Effector memory CD4-positive, alpha-beta T cell (primary cell): ENCODE measurements at regions not wholly inside any gene's neighbourhood (a gene's known extent, or its start where the extent isn't known, plus 50 kb on each side); places are given as distances from the start of the nearest gene placed in this dataset.

ENCODE experiments used
- DNase-seq, 3 donors: peaks; one replicate each; pipeline ENCODE4 v3.0.0-alpha.2; 2020
- H3K27ac ChIP-seq: 2 replicates; pipeline ENCODE4 v1.7.0; 2013; ENCODE audit warnings: mild to moderate bottlenecking, low read length, moderate library complexity; ENCODE audit not compliant: insufficient read depth, poor library complexity, severe bottlenecking
- H3K27me3 ChIP-seq: replicated peaks from 2 replicates; pipeline ENCODE4 v1.7.0; 2013; ENCODE audit warnings: mild to moderate bottlenecking, low read length; ENCODE audit not compliant: insufficient read depth, control insufficient read depth, poor library complexity, severe bottlenecking
- H3K36me3 ChIP-seq: 2 replicates; pipeline ENCODE4 v1.7.0; 2013; ENCODE audit warnings: mild to moderate bottlenecking, low read length, moderate library complexity; ENCODE audit not compliant: control insufficient read depth, insufficient read depth
- H3K4me1 ChIP-seq: 2 replicates; pipeline ENCODE4 v1.7.0; 2013; ENCODE audit warnings: low read length, mild to moderate bottlenecking; ENCODE audit not compliant: control insufficient read depth, insufficient read depth, poor library complexity, severe bottlenecking
- H3K4me3 ChIP-seq: 2 replicates; pipeline ENCODE4 v1.7.0; 2013; ENCODE audit warnings: low read length, low read depth, mild to moderate bottlenecking; ENCODE audit not compliant: insufficient read depth, poor library complexity, severe bottlenecking
- H3K9me3 ChIP-seq: 2 replicates; pipeline ENCODE4 v1.7.0; 2013; ENCODE audit warnings: mild to moderate bottlenecking, low read length, moderate library complexity; ENCODE audit not compliant: control insufficient read depth

DNA sequence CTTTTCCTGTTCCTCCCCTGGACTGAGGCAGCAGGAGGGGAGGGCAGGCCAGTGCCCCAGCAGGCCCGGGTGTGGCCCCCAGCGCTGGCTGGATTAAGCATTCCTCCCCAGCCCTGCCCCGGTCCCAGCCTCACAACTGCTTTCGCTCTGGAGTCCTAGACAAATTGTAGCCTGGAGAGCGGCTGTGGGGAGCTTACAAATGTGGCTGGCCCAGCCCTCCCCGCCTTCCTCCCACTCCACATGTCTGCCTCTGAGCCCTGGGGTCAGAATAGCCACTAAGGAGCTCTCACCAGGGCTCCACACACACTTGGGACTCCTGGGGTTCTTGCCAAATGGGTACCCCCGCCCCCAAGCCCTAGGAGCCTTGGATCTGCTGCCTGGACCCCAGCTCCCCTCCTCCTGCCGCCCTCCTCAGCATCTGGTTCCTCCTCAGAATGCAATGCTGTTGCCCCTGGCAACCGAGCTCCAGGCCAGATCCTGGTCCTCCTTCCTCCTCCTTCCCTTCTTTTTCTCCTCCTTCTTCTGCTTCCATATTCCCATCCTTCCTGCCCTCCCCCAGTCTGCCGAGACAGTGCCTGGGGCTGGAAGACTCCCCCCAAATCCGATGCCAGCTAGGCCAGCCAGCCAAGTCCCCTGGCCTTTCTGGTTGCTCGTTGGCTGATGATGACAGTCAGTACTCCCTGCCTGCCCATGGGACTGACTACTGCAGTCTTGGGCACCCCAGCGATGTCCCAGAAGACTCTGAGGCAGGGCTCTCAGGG is 91.1 kb downstream of the LINGO1 start:
- no peak overlapping the region for H3K4me3 ChIP-seq
- H3K27ac ChIP-seq, result no peak overlapping the region
- H3K9me3 ChIP-seq, result no peaks in the 10 kb centered on the region
- H3K36me3 ChIP-seq, result no peaks in the 10 kb centered on the region
- DNase-seq, result no peak
- no peaks in the 10 kb centered on the region for H3K27me3 ChIP-seq
- H3K4me1 ChIP-seq, result no peaks in the 10 kb centered on the region

DNA sequence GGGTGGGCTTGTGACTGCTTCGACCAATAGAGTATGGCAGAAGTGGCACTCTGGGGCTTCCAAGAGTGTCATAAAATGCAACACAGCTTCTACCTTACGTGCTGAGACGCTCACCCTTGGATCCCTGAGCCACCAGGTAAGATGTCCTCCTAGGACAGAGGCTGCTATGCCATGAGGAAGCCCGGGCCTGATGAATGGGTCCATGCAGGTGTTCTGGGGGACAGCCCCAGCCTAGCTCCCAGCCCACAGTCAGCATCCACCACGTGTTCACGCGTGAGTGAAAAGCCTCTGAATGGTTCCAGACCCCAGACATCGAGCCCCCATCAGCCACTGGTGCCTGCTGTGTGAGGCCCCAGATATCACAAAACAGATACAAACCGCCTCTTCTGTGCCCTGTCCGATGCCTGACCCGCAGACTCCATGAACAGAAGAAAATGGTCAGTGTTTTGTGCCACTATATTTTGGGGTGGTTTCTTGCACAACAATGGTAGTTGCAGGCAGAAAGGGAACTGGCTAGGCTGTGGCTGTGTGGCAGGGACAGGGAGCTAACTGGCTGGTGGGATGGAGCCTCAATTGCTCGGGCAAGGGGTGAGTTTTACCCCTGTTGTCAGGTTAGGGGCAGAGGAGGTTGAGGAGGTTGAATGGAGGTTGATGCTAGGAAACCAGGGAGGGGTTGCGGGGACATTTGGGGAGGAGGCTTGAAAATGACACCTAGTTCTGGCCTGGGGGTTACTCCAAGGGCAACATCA is 92.2 kb downstream of the LINGO1 start:
- no peaks in the 10 kb centered on the region for H3K36me3 ChIP-seq
- no peak for DNase-seq
- H3K4me3 ChIP-seq, result no peak overlapping the region
- H3K27ac ChIP-seq, result no peak overlapping the region
- no peaks in the 10 kb centered on the region for H3K27me3 ChIP-seq
- no peaks in the 10 kb centered on the region for H3K4me1 ChIP-seq
- H3K9me3 ChIP-seq, result no peaks in the 10 kb centered on the region

DNA sequence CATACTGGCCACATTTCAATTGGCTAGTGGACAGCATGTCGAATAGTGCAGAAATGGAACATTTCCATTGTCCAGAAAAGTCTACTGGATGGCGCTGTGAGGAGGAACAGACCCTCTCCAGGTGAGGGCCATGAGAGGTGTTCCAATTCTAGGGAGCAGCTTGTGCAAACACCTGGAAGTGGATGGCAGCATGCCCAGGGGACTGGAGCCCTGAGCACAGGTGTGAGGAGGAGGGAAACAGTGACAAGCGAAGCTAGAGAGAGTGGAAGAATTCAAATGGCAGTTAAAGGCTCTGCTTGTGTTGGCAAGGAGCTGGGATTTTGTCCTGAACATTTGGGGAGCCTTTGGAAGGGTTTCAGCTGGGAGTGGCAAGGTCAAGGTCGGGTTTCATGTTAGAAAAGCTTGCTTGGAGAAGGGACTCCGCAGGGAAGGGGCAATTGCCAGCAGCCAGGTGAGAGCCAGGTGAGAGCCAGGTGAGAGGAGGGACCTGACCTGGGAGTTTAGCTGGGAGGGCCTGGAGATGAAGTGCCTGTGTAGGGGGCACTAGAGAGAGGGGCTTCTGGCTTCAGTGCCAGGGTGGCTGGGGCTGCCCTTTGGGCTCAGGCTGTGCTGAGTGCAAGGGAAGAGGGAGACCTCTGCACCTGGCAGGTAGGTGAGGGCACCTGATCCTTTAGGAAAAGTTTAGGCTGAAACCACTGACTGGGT is 93.8 kb downstream of the LINGO1 start:
- Histone ChIP-seq H3K4me1 (no peaks in the 10 kb centered on the region), H3K27me3 (no peaks in the 10 kb centered on the region), H3K36me3 (no peaks in the 10 kb centered on the region), H3K9me3 (no peaks in the 10 kb centered on the region), H3K27ac (no peak overlapping the region), H3K4me3 (no peak overlapping the region)
- DNase-seq, result no peak

DNA sequence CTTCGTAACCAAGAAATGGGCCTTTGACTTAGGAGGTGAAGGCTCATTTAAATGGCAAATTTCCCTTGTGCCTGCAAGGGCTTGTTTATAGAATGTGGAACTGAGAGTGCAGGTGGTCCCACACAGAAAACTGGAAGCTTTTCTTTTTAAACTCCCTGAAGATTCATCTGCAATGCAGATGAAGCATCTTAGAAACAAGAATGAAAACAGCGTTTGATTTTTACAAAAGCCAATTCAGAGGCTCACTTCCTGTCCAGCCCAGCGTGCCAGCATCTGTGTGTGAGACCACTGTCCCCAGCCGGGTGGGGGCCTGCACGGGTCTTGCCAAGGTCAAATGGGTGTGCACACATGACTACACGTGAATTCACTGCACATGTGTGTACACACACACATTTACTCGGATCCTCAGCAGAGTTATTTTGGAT is 94.7 kb downstream of the LINGO1 start:
- no peak for DNase-seq
- H3K9me3 ChIP-seq, result no peaks in the 10 kb centered on the region
- no peaks in the 10 kb centered on the region for H3K4me1 ChIP-seq
- H3K36me3 ChIP-seq, result no peaks in the 10 kb centered on the region
- H3K27me3 ChIP-seq, result no peaks in the 10 kb centered on the region
- H3K27ac ChIP-seq, result no peak overlapping the region
- no peak overlapping the region for H3K4me3 ChIP-seq

DNA sequence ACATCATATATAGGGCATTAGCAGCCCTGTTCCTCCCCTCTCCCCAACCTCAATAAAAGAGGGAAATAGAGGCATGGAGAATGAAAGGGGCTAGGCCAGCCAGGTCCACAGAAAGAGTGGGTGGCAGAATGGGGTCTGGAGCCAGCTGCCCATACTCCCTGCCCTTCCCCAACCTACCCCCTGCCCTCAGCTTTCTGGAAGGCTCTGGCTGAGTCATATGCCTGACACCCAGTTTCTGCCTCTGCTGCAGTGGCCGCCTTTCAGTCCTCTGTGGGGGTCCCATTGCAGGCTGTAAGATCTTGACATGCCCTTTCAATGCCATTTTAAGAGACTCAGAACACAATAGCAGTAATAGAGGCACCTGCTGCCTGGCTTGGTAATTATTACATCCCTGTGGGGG is 95.7 kb downstream of the LINGO1 start:
- Histone ChIP-seq H3K4me1 (no peaks in the 10 kb centered on the region), H3K36me3 (no peaks in the 10 kb centered on the region), H3K27me3 (no peaks in the 10 kb centered on the region), H3K4me3 (no peak overlapping the region), H3K27ac (no peak overlapping the region), H3K9me3 (no peaks in the 10 kb centered on the region)
- no peak for DNase-seq

DNA sequence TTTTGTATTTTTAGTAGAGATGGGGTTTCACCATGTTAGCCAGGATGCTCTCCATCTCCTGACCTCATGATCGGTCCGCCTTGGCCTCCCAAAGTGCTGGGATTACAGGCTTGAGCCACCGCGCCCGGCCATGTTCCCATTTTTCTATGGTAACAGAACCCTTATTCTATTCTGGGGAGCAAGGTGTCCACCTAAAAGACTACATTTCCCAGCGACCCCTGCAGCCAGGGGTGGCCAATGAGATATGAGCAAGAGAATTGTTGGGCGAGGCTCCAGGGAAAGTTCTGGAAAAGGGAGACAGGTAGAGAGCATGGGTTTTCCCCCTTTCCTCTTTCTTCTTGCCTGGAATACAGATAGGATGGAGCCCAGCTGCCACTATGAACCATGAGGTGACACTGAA is 96.9 kb downstream of the LINGO1 start:
- no peaks in the 10 kb centered on the region for H3K9me3 ChIP-seq
- H3K27me3 ChIP-seq, result no peaks in the 10 kb centered on the region
- H3K27ac ChIP-seq, result no peak overlapping the region
- H3K4me1 ChIP-seq, result no peaks in the 10 kb centered on the region
- no peak overlapping the region for H3K4me3 ChIP-seq
- no peak for DNase-seq
- H3K36me3 ChIP-seq, result no peaks in the 10 kb centered on the region
